HCT116 (cell line): ENCODE measurements at regions not wholly inside any gene's neighbourhood (a gene's known extent, or its start where the extent isn't known, plus 50 kb on each side); places are given as distances from the start of the nearest gene placed in this dataset.

Experiments used
- EGR1 ChIP-seq: IDR thresholded peaks from 2 replicates; pipeline ENCODE4 v1.6.1; 2012; ENCODE audit warnings: low read depth
- ELF1 ChIP-seq: IDR thresholded peaks from 2 replicates; pipeline ENCODE4 v1.6.1; 2012; ENCODE audit warnings: low read depth, borderline replicate concordance
- EZH2 ChIP-seq: fragments of 200-600 bp; sonication (generic); IDR thresholded peaks from 2 replicates; pipeline ENCODE4 v1.6.1; 2017; ENCODE audit warnings: antibody characterized with exemption, mixed run types
- EZH2phosphoT487 ChIP-seq: fragments of 200-600 bp; IDR thresholded peaks from 2 replicates; pipeline ENCODE4 v1.6.1; 2018; ENCODE audit warnings: antibody characterized with exemption, borderline replicate concordance
- FOSL1 ChIP-seq: IDR thresholded peaks from 2 replicates; pipeline ENCODE4 v1.6.1; 2012; ENCODE audit warnings: low read depth
- JUND ChIP-seq: IDR thresholded peaks from 2 replicates; pipeline ENCODE4 v1.6.1; 2012
- POLR2A ChIP-seq: IDR thresholded peaks from 2 replicates; pipeline ENCODE4 v1.7.0; 2011; ENCODE audit warnings: borderline replicate concordance; ENCODE audit not compliant: insufficient read depth, insufficient read length; ENCODE audit errors: extremely low read depth
- POLR2AphosphoS5 ChIP-seq: IDR thresholded peaks from 2 replicates; pipeline ENCODE4 v1.6.1; 2011; ENCODE audit warnings: mild to moderate bottlenecking, low read depth, low read length, moderate library complexity
- SRF ChIP-seq: IDR thresholded peaks from 2 replicates; pipeline ENCODE4 v1.6.1; 2012; ENCODE audit warnings: low read depth
- ZFX ChIP-seq: fragments of 450-650 bp; IDR thresholded peaks from 2 replicates; pipeline ENCODE4 v1.6.1; 2017
- TF ChIP-seq, protein P1 (sequence below): IDR thresholded peaks from 2 replicates; pipeline ENCODE4 v1.6.1; 2012; ENCODE audit warnings: low read depth
- TF ChIP-seq, protein P2 (sequence below), 3 experiments: fragments of 200-600 bp in 1 of 3; sonication (generic) in 1 of 3; IDR thresholded peaks in 2 of 3; conservative IDR thresholded peaks in 1 of 3; 2 replicates each; pipeline ENCODE4 v1.5.1; 2012 to 2017; ENCODE audit warnings: low read depth in 2 of 3, low read length in 2 of 3, antibody characterized with exemption in 1 of 3, borderline replicate concordance in 1 of 3, control low read depth in 1 of 3, mild to moderate bottlenecking in 1 of 3, mixed read lengths in 1 of 3, mixed run types in 1 of 3, moderate library complexity in 1 of 3; ENCODE audit not compliant: insufficient read depth in 1 of 3

DNA sequence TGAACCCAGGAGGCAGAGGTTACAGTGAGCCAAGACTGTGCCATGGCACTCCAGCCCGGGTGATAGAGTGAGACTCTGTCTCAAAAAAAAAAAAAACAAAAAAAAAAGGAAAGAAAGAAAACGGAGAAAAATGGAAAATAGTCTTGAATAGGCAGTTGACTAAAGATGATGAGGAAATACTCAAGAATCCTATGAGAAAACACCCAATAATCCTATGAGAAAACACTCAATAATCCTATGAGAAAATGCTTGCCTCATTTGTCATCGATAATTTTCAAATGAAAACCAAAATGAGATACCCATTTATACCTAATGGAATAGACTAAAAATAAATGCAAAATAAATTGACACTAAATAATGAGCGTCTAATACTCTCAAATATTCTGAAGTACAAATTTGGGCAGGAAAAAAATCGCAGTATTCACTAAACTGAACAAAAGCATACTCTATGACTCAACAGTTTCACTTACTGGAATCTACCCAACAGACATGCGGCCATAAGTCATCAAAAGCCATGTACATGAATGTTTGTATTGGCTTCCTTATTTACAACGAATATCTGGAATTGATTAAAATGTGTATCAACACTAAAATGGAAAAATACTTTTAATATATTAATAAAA, 733.9 kb upstream of the CHRM3 start:
- TF ChIP-seq POLR2AphosphoS5 (no peak), ZFX (no peak), FOSL1 (no peak), ELF1 (no peak), JUND (no peak), EZH2phosphoT487 (no peak), EGR1 (no peak), POLR2A (no peak), SRF (no peak), EZH2 (no peak)
- TF ChIP-seq, protein P1, sequence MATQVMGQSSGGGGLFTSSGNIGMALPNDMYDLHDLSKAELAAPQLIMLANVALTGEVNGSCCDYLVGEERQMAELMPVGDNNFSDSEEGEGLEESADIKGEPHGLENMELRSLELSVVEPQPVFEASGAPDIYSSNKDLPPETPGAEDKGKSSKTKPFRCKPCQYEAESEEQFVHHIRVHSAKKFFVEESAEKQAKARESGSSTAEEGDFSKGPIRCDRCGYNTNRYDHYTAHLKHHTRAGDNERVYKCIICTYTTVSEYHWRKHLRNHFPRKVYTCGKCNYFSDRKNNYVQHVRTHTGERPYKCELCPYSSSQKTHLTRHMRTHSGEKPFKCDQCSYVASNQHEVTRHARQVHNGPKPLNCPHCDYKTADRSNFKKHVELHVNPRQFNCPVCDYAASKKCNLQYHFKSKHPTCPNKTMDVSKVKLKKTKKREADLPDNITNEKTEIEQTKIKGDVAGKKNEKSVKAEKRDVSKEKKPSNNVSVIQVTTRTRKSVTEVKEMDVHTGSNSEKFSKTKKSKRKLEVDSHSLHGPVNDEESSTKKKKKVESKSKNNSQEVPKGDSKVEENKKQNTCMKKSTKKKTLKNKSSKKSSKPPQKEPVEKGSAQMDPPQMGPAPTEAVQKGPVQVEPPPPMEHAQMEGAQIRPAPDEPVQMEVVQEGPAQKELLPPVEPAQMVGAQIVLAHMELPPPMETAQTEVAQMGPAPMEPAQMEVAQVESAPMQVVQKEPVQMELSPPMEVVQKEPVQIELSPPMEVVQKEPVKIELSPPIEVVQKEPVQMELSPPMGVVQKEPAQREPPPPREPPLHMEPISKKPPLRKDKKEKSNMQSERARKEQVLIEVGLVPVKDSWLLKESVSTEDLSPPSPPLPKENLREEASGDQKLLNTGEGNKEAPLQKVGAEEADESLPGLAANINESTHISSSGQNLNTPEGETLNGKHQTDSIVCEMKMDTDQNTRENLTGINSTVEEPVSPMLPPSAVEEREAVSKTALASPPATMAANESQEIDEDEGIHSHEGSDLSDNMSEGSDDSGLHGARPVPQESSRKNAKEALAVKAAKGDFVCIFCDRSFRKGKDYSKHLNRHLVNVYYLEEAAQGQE: no peak
- TF ChIP-seq, protein P2, sequence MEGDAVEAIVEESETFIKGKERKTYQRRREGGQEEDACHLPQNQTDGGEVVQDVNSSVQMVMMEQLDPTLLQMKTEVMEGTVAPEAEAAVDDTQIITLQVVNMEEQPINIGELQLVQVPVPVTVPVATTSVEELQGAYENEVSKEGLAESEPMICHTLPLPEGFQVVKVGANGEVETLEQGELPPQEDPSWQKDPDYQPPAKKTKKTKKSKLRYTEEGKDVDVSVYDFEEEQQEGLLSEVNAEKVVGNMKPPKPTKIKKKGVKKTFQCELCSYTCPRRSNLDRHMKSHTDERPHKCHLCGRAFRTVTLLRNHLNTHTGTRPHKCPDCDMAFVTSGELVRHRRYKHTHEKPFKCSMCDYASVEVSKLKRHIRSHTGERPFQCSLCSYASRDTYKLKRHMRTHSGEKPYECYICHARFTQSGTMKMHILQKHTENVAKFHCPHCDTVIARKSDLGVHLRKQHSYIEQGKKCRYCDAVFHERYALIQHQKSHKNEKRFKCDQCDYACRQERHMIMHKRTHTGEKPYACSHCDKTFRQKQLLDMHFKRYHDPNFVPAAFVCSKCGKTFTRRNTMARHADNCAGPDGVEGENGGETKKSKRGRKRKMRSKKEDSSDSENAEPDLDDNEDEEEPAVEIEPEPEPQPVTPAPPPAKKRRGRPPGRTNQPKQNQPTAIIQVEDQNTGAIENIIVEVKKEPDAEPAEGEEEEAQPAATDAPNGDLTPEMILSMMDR (IDR thresholded peaks at IDR 0.05 in 2 of 3, conservative IDR thresholded peaks at IDR 0.05 in 1 of 3; ENCODE audit: borderline replicate concordance in 1 of 3, insufficient read depth in 1 of 3, low read depth in 2 of 3, low read length in 2 of 3): no peak
